ENCODE measurements at regions not wholly inside any gene's neighbourhood (a gene's known extent, or its start where the extent isn't known, plus 50 kb on each side); places are given as distances from the start of the nearest gene placed in this dataset.

DNA sequence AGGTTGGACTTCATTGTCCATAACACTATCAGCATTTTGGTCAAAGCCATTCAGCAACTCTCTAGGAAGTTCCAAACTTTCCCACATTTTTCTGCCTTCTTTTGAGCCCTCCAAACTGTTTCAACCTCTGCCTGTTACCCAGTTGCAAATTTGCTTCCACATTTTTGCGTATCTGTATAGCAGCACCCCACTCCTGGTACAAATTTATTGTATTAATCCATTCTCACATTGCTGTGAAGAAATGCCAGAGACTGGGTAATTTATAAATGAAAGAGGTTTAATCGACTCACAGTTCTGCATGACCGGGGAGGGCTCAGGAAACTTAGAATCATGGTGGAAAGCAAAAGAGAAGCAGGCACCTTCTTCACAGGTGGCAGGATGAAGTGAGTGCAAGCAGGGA is 198.8 kb downstream of the MTERF1 start:
- FAIRE-seq: no peak
- no peak for TF ChIP-seq CTCF (IDR thresholded peaks at IDR 0.05; ENCODE audit: insufficient read depth, missing control alignments)
- DNase-seq (ENCODE audit: insufficient read length, low spot score): no peak

DNA sequence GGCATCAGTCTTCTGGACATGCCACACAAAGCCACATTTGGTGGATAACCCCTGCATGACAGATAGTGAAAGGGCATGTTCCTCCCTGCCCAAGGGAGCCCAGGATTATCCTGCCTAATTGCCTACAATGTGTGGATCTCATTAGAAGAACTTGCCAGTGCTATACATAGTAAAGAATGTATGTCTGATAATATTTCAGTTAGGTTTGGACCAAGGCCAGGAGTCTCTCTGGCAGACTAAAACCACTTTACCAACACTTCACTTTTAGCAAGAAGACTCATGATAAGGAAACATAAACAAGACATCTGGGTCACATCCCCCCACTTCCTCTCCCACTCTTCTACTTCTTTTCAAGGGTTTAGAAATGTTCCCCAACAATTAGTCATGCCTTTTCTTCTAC is 196.7 kb downstream of the MTERF1 start:
- FAIRE-seq (no peak), DNase-seq (ENCODE audit: insufficient read length, low spot score) (no peak)
- no peak for TF ChIP-seq CTCF (IDR thresholded peaks at IDR 0.05; ENCODE audit: insufficient read depth, missing control alignments)

GRCh38 chr7:91685544-91685943 is 195.0 kb downstream of the MTERF1 start:
- no peak for DNase-seq (ENCODE audit: insufficient read length, low spot score)
- no peak for TF ChIP-seq CTCF (IDR thresholded peaks at IDR 0.05; ENCODE audit: insufficient read depth, missing control alignments)
- FAIRE-seq: no peak

- TF ChIP-seq CTCF (IDR thresholded peaks at IDR 0.05; ENCODE audit: insufficient read depth, missing control alignments): no peak
- FAIRE-seq (no peak), DNase-seq (ENCODE audit: insufficient read length, low spot score) (no peak)
Measured at GRCh38 chr7:91690541-91691070, 189.9 kb downstream of the MTERF1 start.

GRCh38 chr7:91691865-91692264 is 188.6 kb downstream of the MTERF1 start:
- DNase-seq (ENCODE audit: insufficient read length, low spot score) (no peak), FAIRE-seq (no peak)
- no peak for TF ChIP-seq CTCF (IDR thresholded peaks at IDR 0.05; ENCODE audit: insufficient read depth, missing control alignments)

DNA sequence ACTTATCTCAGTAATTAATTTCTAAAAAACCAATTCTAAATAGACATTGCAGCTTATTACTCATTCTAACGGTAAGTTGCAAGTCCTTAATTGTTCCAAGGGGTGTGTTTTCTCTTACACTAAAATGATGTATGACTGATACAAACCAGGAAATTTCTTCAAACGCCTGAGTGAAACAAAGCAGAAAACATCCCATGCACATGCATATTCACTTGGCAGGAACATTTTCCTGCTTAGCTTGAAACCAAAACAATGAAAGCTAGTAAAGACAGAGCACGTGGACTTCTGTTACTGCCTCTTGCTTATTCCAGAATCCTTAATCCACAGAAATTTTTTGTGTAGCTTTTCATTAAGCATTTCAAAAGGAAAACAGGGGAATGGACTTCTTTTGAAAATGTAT is 187.7 kb downstream of the MTERF1 start:
- DNase-seq (ENCODE audit: insufficient read length, low spot score): no peak

More for the DNA sequence above, 187.7 kb downstream of the MTERF1 start:
- TF ChIP-seq CTCF (IDR thresholded peaks at IDR 0.05; ENCODE audit: insufficient read depth, missing control alignments): no peak
- FAIRE-seq: no peak
